Neural cell (in vitro differentiated cells): ENCODE measurements at regions not wholly inside any gene's neighbourhood (a gene's known extent, or its start where the extent isn't known, plus 50 kb on each side); places are given as distances from the start of the nearest gene placed in this dataset.

Experiments
- H2AFZ ChIP-seq: fragments of 200-600, 300-800 bp; sonication (generic), shearing (Covaris generic); 2 replicates; pipeline ENCODE4 v1.6.0; 2014; ENCODE audit warnings: low read depth, mild to moderate bottlenecking, antibody characterized with exemption, low read length, moderate library complexity
- H3F3A ChIP-seq: fragments of 200-600 bp; shearing (Covaris generic); 2 replicates; pipeline ENCODE4 v1.6.1; 2016; ENCODE audit warnings: mild to moderate bottlenecking, moderate library complexity, mixed read lengths, antibody characterized with exemption, low read length; ENCODE audit not compliant: insufficient read depth, poor library complexity, severe bottlenecking
- H3K27ac ChIP-seq: fragments of 200-600, 300-800 bp; sonication (generic), shearing (Covaris generic); 2 replicates; pipeline ENCODE4 v1.5.1; 2014; ENCODE audit warnings: mild to moderate bottlenecking, low read length, moderate library complexity
- H3K27me3 ChIP-seq: fragments of 300-800, 200-600 bp; sonication (generic), shearing (Covaris generic); 2 replicates; pipeline ENCODE4 v1.6.0; 2014; ENCODE audit warnings: mild to moderate bottlenecking, low read depth, low read length, moderate library complexity; ENCODE audit not compliant: insufficient read depth
- H3K36me3 ChIP-seq: fragments of 300-800, 200-600 bp; sonication (generic), shearing (Covaris generic); 2 replicates; pipeline ENCODE4 v1.5.1; 2014; ENCODE audit warnings: mild to moderate bottlenecking, antibody characterized with exemption, low read length, moderate library complexity; ENCODE audit not compliant: insufficient read depth
- H3K4me2 ChIP-seq: fragments of 300-800, 200-600 bp; sonication (generic), shearing (Covaris generic); 2 replicates; pipeline ENCODE4 v1.6.0; 2014; ENCODE audit warnings: mild to moderate bottlenecking, low read length
- H3K4me3 ChIP-seq: fragments of 300-800, 200-600 bp; sonication (generic), shearing (Covaris generic); 2 replicates; pipeline ENCODE4 v1.5.1; 2014; ENCODE audit warnings: mild to moderate bottlenecking, low read length, moderate library complexity
- H3K79me2 ChIP-seq: fragments of 200-600 bp; shearing (Covaris generic); replicated peaks from 2 replicates; pipeline ENCODE4 v1.6.0; 2014; ENCODE audit warnings: mild to moderate bottlenecking, low read length, moderate library complexity; ENCODE audit not compliant: insufficient read depth
- H3K9ac ChIP-seq: fragments of 300-800, 200-600 bp; sonication (generic), shearing (Covaris generic); 2 replicates; pipeline ENCODE4 v1.6.1; 2016; ENCODE audit warnings: mild to moderate bottlenecking, low read length, mixed read lengths
- H3K9me2 ChIP-seq: fragments of 200-600 bp; shearing (Covaris generic); 2 replicates; pipeline ENCODE4 v1.6.1; 2016; ENCODE audit warnings: mild to moderate bottlenecking, low read length, mixed read lengths; ENCODE audit not compliant: insufficient read depth
- H3K9me3 ChIP-seq: fragments of 200-600, 300-800 bp; sonication (generic), shearing (Covaris generic); 2 replicates; pipeline ENCODE4 v1.6.1; 2016; ENCODE audit warnings: mild to moderate bottlenecking, mixed run types, low read length, moderate library complexity, mixed read lengths
- H4K20me1 ChIP-seq: fragments of 200-600 bp; shearing (Covaris generic); 2 replicates; pipeline ENCODE4 v1.6.1; 2016; ENCODE audit warnings: mild to moderate bottlenecking, mixed run types; ENCODE audit not compliant: insufficient read depth
- EP300 ChIP-seq: fragments of 450-650 bp; conservative IDR thresholded peaks from 2 replicates; pipeline ENCODE4 v1.6.1; 2014; ENCODE audit warnings: antibody characterized with exemption, mild to moderate bottlenecking, moderate library complexity; ENCODE audit not compliant: poor library complexity, severe bottlenecking
- EZH2 ChIP-seq: fragments of 200-600, 300-800 bp; shearing (Covaris generic), sonication (generic); IDR thresholded peaks from 2 replicates; pipeline ENCODE4 v1.6.1; 2014; ENCODE audit warnings: antibody characterized with exemption, low read length, borderline replicate concordance, mild to moderate bottlenecking; ENCODE audit not compliant: insufficient read depth, poor library complexity, severe bottlenecking
- MXI1 ChIP-seq: fragments of 450-650 bp; conservative IDR thresholded peaks from 2 replicates; pipeline ENCODE4 v1.6.1; 2014; ENCODE audit warnings: antibody characterized with exemption, mild to moderate bottlenecking; ENCODE audit not compliant: poor library complexity, severe bottlenecking
- POLR2AphosphoS5 ChIP-seq: IDR thresholded peaks from 2 replicates; pipeline ENCODE4 v1.6.1; 2012
- RAD21 ChIP-seq: fragments of 450-650 bp; conservative IDR thresholded peaks from 2 replicates; pipeline ENCODE4 v1.6.1; 2014; ENCODE audit warnings: antibody characterized with exemption, mild to moderate bottlenecking, moderate library complexity
- SMC3 ChIP-seq: fragments of 450-650 bp; conservative IDR thresholded peaks from 2 replicates; pipeline ENCODE4 v1.6.1; 2014; ENCODE audit warnings: antibody characterized with exemption, mild to moderate bottlenecking, moderate library complexity; ENCODE audit not compliant: poor library complexity
- TAF1 ChIP-seq: IDR thresholded peaks from 2 replicates; pipeline ENCODE4 v1.6.1; 2012; ENCODE audit warnings: low read depth
- TF ChIP-seq, protein P1 (sequence below): fragments of 450-650 bp; IDR thresholded peaks from 2 replicates; pipeline ENCODE4 v1.5.1; 2014; ENCODE audit warnings: antibody characterized with exemption, mild to moderate bottlenecking, moderate library complexity; ENCODE audit not compliant: poor library complexity, severe bottlenecking
- TF ChIP-seq, protein P2 (sequence below): IDR thresholded peaks from 2 replicates; pipeline ENCODE4 v1.6.1; 2012; ENCODE audit warnings: borderline replicate concordance

DNA sequence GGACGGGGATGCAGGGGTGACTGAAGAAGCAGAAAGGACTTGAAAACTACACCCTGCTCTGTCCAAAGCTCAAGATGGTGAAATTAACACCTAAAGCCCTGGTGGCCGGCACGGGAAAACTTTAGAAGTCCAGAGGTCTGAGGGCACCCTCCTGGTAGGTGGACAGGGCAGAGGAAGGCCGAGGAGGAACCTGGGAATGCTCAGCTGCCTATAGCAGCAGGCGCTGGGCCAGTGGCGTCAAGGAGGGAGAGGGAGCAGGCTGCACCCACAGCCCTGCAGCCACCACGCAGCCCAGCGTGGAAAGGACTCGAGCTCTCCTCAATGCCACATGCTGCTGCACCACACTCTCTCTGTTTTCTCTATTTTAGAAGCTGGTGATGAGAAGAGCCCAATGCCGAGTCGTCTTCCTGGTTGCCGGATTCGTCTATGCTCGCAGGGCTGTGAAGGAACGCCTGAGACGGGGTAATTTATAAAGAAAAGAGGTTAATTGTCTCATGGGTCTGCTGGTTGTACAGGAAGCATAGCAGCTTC is 248.3 kb upstream of the AFDN start:
- H3K9ac ChIP-seq = peak overlapping the region; percentile 62
- TF ChIP-seq RAD21 (no peak), MXI1 (no peak)

DNA sequence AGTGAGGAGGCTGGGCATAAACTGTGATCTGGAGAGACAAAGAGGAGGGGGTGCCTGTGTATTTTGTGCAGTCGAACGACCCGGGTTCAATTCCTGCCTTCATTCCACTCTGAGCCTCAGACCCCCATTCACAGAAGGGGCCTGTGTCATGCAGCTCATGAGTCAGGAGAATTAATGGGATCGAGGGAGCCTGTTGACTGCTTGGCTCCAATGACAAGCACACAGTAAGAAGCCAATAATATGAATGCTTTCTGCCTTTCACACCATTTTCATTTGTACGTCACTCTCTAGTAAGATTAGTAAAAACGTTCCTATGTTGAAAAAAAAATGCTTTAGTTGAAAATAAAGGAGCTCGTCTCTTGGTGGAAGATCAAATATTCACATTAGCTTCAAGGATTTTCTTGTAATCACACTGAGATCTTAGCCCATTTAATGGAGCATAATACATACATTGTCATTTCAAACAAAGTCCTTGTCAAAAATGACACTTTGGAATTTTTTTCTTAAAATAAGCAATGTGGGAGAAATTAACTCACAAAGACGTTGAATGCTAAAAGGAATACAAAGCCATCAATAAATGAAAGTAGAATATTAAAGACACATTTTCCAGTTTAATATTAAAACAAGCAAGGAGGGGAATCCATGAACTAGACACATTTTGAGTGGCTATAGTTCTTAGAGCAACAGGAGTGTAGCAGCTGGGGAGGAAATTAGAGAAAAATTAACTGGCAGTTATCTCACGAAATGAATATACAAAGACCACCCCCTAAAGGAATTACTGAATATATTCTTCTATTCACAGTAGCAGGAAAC is 246.7 kb upstream of the AFDN start:
- H4K20me1 ChIP-seq = no peaks in the 10 kb centered on the region
- no peaks in the 10 kb centered on the region for H3K27me3 ChIP-seq
- peak overlapping the region; percentile 53 for H3K4me3 ChIP-seq
- TF ChIP-seq TAF1 = no peak
- TF ChIP-seq, protein P1, sequence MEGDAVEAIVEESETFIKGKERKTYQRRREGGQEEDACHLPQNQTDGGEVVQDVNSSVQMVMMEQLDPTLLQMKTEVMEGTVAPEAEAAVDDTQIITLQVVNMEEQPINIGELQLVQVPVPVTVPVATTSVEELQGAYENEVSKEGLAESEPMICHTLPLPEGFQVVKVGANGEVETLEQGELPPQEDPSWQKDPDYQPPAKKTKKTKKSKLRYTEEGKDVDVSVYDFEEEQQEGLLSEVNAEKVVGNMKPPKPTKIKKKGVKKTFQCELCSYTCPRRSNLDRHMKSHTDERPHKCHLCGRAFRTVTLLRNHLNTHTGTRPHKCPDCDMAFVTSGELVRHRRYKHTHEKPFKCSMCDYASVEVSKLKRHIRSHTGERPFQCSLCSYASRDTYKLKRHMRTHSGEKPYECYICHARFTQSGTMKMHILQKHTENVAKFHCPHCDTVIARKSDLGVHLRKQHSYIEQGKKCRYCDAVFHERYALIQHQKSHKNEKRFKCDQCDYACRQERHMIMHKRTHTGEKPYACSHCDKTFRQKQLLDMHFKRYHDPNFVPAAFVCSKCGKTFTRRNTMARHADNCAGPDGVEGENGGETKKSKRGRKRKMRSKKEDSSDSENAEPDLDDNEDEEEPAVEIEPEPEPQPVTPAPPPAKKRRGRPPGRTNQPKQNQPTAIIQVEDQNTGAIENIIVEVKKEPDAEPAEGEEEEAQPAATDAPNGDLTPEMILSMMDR = peak; percentile 39
- TF ChIP-seq EP300 = peak; percentile 86
- peak; percentile 21 for TF ChIP-seq SMC3
- TF ChIP-seq EZH2 = no peak
- TF ChIP-seq, protein P2, sequence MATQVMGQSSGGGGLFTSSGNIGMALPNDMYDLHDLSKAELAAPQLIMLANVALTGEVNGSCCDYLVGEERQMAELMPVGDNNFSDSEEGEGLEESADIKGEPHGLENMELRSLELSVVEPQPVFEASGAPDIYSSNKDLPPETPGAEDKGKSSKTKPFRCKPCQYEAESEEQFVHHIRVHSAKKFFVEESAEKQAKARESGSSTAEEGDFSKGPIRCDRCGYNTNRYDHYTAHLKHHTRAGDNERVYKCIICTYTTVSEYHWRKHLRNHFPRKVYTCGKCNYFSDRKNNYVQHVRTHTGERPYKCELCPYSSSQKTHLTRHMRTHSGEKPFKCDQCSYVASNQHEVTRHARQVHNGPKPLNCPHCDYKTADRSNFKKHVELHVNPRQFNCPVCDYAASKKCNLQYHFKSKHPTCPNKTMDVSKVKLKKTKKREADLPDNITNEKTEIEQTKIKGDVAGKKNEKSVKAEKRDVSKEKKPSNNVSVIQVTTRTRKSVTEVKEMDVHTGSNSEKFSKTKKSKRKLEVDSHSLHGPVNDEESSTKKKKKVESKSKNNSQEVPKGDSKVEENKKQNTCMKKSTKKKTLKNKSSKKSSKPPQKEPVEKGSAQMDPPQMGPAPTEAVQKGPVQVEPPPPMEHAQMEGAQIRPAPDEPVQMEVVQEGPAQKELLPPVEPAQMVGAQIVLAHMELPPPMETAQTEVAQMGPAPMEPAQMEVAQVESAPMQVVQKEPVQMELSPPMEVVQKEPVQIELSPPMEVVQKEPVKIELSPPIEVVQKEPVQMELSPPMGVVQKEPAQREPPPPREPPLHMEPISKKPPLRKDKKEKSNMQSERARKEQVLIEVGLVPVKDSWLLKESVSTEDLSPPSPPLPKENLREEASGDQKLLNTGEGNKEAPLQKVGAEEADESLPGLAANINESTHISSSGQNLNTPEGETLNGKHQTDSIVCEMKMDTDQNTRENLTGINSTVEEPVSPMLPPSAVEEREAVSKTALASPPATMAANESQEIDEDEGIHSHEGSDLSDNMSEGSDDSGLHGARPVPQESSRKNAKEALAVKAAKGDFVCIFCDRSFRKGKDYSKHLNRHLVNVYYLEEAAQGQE = peak; percentile 20
- peak; percentile 69 for TF ChIP-seq POLR2AphosphoS5
- peak overlapping the region; percentile 95 for H3K27ac ChIP-seq
- peak overlapping the region; percentile 62 for H3K9ac ChIP-seq
- H3F3A ChIP-seq = peaks cover 3% of the 10 kb centered on the region
- no peaks in the 10 kb centered on the region for H3K9me2 ChIP-seq
- H3K4me2 ChIP-seq = peak overlapping the region; percentile 30
- H3K36me3 ChIP-seq = no peaks in the 10 kb centered on the region
- no peaks in the 10 kb centered on the region for H3K79me2 ChIP-seq
- no peaks in the 10 kb centered on the region for H3K9me3 ChIP-seq
- H2AFZ ChIP-seq = no peak overlapping the region

More for the DNA sequence above, 248.3 kb upstream of the AFDN start:
- Histone ChIP-seq H3K27me3 (no peaks in the 10 kb centered on the region), H3K36me3 (no peaks in the 10 kb centered on the region), H2AFZ (peak overlapping the region; percentile 30), H4K20me1 (no peaks in the 10 kb centered on the region), H3K4me3 (no peak overlapping the region), H3K79me2 (no peaks in the 10 kb centered on the region), H3K9me2 (no peaks in the 10 kb centered on the region), H3F3A (peaks cover 3% of the 10 kb centered on the region), H3K9me3 (no peaks in the 10 kb centered on the region), H3K4me2 (no peak overlapping the region), H3K27ac (peak overlapping the region; percentile 95)
